ENCODE measurements at regions not wholly inside any gene's neighbourhood (a gene's known extent, or its start where the extent isn't known, plus 50 kb on each side); places are given as distances from the start of the nearest gene placed in this dataset.

DNA sequence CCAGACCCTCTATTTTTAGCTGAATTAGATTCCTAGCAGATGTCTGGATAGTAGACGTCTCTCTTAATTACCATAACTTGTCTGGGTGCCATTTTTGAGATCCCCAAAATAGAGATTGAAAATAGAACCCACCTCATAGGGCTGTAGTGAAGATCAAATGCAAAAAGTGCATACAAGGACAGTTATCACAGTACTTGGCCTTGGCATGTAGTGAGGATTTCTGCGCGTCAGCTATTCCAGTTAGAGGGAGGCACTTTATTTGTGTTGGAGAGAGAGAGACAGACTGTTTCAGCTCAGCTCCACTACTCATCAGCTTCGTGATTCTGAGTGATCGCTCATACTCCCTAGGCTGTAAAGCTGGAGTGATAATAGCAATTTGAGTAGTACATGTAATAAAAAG is 59.6 kb upstream of the CDH13 start:
- TF ChIP-seq, protein P1, sequence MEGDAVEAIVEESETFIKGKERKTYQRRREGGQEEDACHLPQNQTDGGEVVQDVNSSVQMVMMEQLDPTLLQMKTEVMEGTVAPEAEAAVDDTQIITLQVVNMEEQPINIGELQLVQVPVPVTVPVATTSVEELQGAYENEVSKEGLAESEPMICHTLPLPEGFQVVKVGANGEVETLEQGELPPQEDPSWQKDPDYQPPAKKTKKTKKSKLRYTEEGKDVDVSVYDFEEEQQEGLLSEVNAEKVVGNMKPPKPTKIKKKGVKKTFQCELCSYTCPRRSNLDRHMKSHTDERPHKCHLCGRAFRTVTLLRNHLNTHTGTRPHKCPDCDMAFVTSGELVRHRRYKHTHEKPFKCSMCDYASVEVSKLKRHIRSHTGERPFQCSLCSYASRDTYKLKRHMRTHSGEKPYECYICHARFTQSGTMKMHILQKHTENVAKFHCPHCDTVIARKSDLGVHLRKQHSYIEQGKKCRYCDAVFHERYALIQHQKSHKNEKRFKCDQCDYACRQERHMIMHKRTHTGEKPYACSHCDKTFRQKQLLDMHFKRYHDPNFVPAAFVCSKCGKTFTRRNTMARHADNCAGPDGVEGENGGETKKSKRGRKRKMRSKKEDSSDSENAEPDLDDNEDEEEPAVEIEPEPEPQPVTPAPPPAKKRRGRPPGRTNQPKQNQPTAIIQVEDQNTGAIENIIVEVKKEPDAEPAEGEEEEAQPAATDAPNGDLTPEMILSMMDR (IDR thresholded peaks at IDR 0.05): no peak
- WGBS, 2 donors: 62 to 65% methylated on average over 5 of the region's 5 CpGs
- FAIRE-seq: no peak
- no peaks in the 10 kb centered on the region for H3K4me1 ChIP-seq
- H3K36me3 ChIP-seq: no peaks in the 10 kb centered on the region
- no peak for DNase-seq
- no peak overlapping the region for H3K27ac ChIP-seq
- H3K27me3 ChIP-seq: peaks cover 0 to 2% (median 0%) of the 10 kb centered on the region in 4 donors
- no peaks in the 10 kb centered on the region for H3K9me3 ChIP-seq
- intact Hi-C loops (cut with DNase I): no loop called here
- no peak for ATAC-seq
- H3K4me3 ChIP-seq: no peak overlapping the region

- Histone ChIP-seq H3K9me3 (no peaks in the 10 kb centered on the region), H3K27me3 (no peaks in the 10 kb centered on the region), H3K27ac (no peak overlapping the region), H3K36me3 (no peaks in the 10 kb centered on the region), H3K4me1 (no peaks in the 10 kb centered on the region), H3K4me3 (no peak overlapping the region)
- 59 to 67% methylated on average over 3 of the region's 3 CpGs for WGBS, 2 donors
- DNase-seq: no peak
- ATAC-seq: no peak
- intact Hi-C loops (cut with DNase I): no loop called here
- TF ChIP-seq, protein P1 (IDR thresholded peaks at IDR 0.05): no peak
- FAIRE-seq: peak; percentile 23
Measured at GRCh38 chr16:82563401-82563800, 63.4 kb upstream of the CDH13 start.

DNA sequence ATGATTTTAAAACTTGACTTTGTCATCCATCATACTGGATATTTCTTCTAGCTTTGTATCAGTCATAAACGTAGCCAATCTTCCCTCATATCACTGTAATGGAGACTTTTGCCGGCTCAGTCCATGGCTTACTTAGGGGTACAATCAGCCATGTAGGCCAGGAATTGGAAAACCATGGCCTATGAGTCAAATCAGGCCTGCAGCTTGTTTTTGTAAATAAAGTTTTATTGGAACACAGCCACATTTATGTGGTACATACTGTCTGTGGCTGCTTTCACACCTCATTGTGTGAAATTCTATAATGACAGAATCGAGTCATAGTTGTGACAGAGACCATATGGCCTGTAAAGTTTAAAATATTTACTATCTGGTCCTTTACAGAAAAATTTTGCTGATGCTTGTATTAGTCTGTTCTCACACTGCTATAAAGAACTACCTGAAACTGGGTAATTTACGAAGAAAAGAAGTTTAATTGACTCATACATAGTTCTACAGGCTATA is 64.5 kb upstream of the CDH13 start:
- 83 to 84% methylated on average over 4 of the region's 4 CpGs for WGBS, 2 donors
- no peak for FAIRE-seq
- ATAC-seq: no peak
- TF ChIP-seq, protein P1 (IDR thresholded peaks at IDR 0.05): no peak
- no peaks in the 10 kb centered on the region for H3K36me3 ChIP-seq
- no peak overlapping the region for H3K4me3 ChIP-seq
- intact Hi-C loops (cut with DNase I): no loop called here
- H3K4me1 ChIP-seq: no peaks in the 10 kb centered on the region
- DNase-seq: no peak
- no peaks in the 10 kb centered on the region for H3K9me3 ChIP-seq
- H3K27ac ChIP-seq: no peak overlapping the region
- no peaks in the 10 kb centered on the region for H3K27me3 ChIP-seq

- no peak overlapping the region for H3K4me3 ChIP-seq
- H3K36me3 ChIP-seq: no peaks in the 10 kb centered on the region
- H3K4me1 ChIP-seq: no peaks in the 10 kb centered on the region
- no peaks in the 10 kb centered on the region for H3K9me3 ChIP-seq
- DNase-seq (no peak), ATAC-seq (no peak), FAIRE-seq (no peak)
- H3K27ac ChIP-seq: no peak overlapping the region
- TF ChIP-seq, protein P1 (IDR thresholded peaks at IDR 0.05): no peak
- intact Hi-C loops (cut with DNase I): no loop called here
- no peaks in the 10 kb centered on the region for H3K27me3 ChIP-seq
- 53 to 65% methylated on average over 7 of the region's 7 CpGs for WGBS, 2 donors
Measured at GRCh38 chr16:82560805-82561325, 65.9 kb upstream of the CDH13 start.

- H3K27ac ChIP-seq: no peak overlapping the region
- WGBS, 2 donors: 21 to 26% methylated on average over 12 of the region's 12 CpGs
- H3K4me3 ChIP-seq: no peak overlapping the region
- H3K27me3 ChIP-seq: no peaks in the 10 kb centered on the region
- no peaks in the 10 kb centered on the region for H3K4me1 ChIP-seq
- FAIRE-seq: no peak
- H3K9me3 ChIP-seq: no peaks in the 10 kb centered on the region
- DNase-seq: no peak
- TF ChIP-seq, protein P1 (IDR thresholded peaks at IDR 0.05): no peak
- intact Hi-C loops (cut with DNase I): no loop called here
- ATAC-seq: no peak
- H3K36me3 ChIP-seq: no peaks in the 10 kb centered on the region
Measured at GRCh38 chr16:82544378-82545160, 82.2 kb upstream of the CDH13 start.
